Tongue (tissue), 1 donor: ENCODE measurements at regions not wholly inside any gene's neighbourhood (a gene's known extent, or its start where the extent isn't known, plus 50 kb on each side); places are given as distances from the start of the nearest gene placed in this dataset.
"Not testable (repeated sequence)": the region's sequence is repeated elsewhere in the genome, so short reads cannot be mapped to it uniquely, and the experiment has no call there.

Experiments
- DNase-seq: peaks from one replicate; pipeline ENCODE4 v3.0.0-alpha.2; 2015

DNA sequence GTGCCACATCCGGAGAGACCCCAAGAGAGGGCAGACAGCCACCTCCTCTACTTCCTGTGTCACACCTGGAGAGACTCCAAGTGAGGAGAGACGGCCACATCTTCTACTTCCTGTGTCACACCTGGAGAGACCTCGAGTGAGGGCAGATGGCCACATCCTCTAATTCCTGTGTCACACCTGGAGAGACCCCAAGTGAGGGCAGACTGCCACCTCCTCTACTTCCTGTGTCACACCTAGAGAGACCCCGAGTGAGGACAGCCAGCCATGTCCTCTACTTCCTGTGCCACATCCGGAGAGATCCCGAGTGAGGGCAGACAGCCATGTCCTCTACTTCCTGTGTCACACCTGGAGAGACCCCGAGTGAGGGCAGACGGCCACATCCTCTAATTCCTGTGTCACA is 150.7 kb upstream of the CDH4 start:
- DNase-seq: not testable (repeated sequence)

DNA sequence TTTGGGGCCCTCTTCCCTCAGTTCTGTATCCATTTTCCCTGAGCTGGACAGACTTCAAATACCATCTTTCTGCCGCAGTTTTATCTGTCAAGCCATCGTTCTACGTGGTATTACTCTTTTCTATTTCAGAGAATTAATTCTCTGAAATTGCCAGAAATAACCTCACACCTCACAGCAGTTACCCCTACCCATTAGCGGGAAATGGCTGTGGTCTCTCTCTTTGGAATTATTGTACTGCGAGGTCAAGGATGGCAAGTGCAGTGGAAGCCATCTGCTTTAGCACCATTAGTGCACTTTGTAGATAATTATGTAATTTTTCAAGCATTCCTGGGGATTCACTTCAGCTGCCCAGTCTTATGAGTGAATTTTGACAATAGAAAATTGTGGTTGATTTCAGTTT is 147.8 kb upstream of the CDH4 start:
- DNase-seq: no peak

DNA sequence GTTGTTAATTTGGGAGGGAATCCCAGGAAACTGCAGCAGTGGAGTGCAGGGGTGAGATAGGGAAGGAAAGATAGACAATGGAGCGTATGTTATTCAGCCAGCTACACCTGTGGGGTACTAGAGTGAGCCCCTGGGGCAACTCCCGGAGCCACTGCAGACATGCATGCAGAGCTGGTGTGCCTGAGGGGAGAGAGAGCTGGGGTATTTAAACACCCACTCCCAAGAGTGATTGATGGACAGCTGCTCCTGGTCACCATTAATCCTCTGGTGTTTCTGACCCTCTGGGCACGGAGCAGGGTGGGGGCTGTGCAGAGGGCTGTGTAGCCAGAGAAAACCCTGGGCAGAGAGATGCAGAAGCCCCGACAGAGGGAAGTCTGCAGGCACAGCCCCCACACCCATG is 146.7 kb upstream of the CDH4 start:
- no peak for DNase-seq

DNA sequence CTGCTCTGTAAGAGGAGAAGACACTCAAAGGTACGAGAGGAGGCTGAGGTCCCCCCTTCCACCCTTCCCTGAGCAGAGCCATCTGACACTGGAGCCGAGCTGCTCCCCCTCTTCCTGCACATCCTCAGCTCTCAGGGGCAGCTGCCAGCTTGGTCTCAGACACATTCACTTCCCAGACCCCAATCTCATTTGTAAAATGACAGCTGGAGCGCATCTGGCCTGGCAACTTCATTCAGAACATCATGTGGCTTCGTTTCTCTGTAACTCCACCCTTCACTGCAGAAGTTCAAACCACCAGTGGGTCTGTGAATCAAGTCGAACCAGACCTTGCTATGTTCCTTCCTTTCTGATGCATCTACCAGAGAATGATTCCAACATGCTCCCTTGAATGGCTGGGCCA is 145.6 kb upstream of the CDH4 start:
- peak; percentile 88 for DNase-seq

DNA sequence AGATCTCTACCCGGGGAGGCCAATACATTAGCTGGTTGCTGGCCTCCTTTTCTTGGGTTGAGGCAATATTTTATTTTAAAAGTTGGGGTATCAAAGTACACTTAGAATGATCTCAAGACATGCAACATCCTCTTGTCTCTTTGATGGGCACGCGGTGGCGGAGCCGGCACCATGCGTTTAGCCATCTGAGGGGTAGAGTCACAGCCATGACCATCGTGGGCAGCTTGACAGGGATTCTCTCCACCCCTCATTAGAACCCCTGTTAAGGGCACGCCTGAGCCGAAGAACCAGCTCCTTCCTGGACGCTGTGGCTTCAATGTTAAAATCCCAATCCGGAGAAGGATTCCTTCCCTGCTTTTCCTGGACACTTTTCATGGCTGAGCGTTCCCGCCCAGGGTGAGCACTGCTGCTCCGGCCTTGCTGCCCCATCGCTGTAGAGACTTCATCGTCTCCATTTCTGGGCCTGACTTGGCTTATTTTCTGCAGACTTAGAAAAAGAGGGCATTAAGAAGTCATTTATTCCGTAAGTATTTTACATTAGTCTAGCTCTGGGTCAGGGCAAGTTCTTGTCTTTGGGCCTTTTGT is 142.7 kb upstream of the CDH4 start:
- no peak for DNase-seq

DNA sequence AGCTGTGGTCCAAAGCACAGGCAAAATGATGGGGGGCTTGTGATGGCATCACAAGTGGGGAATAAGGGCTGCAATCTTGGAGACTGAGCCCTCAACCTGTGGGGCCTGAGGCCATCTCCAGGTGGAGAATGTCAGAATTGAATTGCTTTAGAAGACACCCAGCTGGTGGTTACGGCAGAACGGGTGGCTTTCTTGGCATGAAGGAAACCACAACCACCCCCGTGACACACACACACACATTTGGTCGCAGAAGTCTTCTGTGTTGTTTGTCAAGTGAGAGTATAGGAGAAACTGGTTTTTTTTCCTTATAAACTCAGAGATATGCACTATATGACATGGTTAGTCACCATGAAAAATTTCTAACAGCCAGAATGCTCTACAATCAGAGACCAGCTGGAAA is 139.5 kb upstream of the CDH4 start:
- no peak for DNase-seq

DNA sequence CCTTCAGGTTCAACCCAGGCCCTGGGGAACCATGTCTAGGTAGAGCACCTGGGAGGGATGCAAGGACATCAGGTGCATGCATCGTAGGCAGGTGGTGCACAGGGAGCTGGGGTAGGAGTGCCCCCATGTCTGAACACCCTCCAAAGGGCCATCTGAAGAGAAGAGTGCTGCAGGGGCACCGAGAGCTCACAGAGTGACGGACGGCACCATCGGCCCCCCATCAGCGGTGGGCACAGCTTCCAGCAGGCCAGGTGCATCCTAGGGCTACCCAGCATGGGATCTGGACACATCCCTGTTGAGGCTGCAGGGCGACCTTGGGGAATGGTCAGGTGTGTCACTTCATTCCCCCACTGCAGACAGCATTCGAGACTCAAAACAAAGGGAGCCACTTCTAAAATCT is 138.3 kb upstream of the CDH4 start:
- DNase-seq: no peak

DNA sequence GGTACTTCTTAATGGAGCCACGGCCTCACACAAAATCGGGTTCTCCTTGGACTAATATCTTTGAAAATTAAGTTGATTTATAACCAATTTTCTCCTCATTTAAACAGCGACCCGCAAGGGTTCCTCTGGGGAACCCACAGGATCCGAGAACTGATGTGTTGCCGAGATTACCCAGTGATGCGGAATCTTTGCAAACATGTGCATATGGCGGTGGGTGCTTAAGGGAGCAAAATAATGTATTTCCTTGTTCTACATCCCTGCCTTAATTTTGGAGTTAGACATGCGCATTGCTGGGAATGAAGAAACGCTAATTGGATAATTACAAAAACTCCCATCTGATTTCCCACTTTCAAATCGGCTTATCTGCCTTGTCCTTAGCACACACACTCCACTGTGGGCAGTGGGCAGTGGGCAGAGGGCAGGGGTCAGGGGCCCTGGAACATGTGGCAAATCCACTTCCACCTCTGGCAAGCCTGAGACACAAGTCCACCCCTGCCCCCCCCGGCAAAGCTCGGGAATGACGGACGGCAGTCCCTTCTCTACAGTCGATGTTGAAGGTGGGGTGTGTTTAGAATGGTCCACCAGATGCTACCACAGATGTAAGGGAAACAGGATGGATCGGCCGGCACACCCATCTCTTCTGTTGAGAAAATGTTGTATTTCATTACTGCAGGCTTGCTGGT is 137.4 kb upstream of the CDH4 start:
- no peak for DNase-seq

DNA sequence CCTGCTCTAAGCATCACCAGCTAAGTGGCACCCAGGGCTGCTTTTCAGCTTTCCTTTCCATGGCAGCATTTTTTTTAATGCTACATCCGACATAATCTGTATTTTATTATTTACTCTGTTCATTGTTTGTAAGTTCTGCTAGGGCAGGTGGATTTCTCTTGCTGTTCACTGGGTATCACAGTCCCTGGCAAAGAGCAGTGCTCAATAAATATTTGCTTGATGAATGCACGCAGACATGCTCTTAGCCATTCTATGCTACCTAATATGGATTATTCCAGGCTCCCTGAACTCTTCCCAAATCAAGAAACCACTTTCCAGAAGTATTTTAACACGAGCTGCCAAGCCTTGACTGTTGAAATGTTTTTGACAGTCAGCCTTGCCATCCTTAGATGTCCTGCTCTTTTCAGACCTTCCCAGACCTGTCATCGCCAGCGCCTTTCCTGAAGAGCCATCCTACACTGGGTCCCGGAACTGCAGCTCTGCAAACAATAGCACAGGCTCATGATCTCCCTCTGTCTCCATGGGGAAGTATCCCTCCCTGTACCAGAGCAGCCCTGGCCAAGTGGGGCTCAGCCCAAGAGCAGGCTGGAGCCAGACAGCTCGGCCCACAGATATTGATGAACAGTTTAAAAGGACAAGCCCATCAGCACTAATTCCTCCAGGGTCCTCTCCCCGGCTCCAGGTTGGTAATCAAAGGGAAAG is 136.5 kb upstream of the CDH4 start:
- DNase-seq: no peak

DNA sequence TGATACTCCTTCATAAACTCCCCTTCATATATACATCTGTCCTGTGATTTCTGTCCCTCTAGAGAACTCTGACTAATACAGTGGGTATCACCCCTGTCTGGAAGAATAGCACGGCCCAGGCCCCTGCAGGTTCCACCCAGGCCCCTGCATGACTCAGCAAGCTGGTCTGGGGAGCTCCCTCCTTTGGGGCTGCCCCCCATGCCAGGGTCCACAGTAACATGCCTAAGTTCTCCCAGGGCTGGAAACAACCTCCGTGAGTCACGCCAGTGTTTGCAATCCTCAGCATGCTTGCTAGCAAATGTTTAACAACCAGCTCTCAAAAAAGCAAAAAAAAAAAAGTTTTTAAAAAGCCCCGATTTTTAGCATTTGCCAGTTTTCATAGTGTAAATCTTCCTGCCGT is 134.3 kb upstream of the CDH4 start:
- DNase-seq: no peak

DNA sequence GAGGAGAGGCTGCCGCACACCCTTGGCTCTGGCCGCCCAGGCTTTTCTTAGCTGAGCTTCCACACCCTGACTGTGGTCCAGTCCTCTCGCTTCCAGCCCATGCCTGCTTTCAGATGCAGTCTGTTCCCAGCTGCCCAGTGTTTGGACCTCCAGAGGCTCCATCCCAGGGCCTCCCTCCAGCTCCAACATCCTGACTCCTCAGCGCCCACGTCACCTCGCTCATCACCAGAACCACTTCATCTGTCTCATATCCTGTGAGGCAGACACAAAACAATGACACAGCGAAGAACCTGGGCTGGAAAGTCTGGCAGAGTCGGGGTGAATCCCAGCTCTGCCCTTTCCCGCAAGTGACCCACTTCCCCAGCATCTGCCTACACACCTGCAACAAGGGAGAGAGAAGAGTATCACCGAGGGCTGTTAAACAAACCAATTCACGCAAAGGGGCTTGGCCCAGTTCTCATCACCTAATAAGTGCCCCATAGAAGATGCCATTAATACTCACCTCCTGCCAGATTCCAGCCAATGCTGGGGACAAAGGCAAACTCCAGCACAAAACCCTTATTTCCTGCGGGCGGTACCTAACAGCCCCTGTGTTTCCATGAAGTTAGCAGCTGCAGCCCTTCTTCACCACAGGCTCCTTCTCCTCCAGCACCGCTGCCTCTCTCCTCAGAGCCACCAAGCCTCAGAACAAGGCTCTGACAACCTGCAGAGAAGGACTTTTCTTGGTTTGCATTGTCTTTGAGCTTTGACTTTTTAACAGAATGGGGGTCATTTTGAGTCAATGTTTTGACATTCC is 133.4 kb upstream of the CDH4 start:
- DNase-seq: no peak

DNA sequence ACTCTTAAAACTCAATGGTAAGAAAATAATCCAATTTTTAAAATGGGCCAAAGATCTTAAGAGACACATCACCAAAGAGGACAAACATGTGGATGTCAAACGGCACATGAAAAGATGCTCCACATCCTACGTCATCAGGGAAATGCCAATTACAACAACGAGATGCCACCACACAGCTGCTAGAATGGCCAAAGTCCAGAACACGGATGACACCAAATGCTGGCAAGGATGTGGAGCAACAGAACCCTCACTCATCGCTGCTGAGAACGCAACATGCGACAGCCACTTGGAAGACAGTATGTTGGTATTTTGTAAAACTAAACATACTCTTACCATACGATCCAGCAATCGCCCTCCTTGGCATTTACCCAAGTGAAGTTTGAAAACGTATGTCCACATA is 132.8 kb upstream of the CDH4 start:
- DNase-seq: peak; percentile 21

DNA sequence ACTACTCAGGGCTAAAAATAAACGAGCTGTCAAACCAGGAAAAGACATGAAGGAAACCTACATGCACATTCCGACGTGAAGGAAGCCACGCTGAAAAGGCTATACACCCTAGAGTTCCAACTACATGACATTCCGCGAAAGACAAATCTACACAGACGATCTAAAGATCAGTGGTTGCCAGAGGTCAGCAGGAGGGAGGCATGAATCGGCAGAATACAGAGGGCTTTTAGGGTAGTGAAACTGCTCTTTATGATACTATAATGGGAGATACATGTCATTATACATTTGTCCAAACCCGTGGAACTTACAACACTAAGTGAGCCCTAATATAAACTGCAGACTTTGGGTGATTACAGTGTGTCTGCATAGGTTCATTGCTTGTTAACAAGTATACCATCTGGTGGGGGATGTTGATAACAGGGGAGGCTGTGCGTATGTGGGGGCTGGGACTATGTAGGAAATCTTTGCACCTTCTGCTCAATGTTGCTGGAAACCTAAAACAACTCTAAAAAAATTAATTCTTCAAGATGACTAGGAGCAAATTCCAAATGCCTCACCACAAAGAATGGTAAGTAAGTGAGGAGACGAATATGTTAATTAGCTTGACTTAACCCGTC is 132.2 kb upstream of the CDH4 start:
- no peak for DNase-seq

DNA sequence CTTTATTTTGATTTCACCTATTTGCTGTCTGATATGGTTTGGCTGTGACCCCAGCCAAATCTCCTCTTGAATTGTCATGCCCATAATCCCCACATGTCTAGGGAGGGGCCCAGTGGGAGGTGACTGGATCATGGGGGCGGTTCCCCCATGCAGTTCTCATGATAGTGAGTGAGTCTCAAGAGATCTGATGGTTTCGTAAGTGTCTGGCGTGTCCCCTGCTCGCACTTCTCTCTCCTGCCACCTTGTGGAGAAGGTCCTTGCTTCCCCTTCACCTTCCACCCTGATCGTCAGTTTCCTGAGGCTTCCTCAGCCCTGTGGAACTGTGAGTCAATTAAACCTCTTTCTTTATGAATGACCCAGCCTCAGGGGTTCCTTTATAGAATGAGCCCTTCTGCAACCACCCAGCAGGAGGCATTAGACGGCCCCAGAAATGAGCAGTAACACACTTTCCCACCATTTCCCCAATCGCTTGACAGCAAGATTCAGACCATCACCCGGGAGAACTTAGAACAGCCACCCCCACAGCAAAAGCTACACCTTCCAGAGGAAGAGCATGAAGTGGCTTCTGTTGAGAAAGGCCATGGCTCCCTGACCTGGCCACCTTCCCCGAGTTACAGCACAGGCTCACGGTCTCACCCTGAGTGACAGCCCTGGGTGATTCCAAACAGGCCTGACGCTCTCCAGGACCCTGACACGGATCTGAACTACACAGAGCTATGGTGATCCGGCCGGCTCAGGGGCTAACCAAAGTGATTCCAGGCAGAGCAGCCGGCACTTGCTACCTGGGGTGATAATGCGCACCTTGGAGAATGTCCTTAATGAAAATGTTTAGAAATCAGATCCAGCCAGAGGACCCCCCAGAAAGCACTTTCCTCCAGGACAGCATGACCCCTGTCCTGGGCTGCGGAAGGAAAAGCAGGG is 131.2 kb upstream of the CDH4 start:
- DNase-seq: peak; percentile 70

DNA sequence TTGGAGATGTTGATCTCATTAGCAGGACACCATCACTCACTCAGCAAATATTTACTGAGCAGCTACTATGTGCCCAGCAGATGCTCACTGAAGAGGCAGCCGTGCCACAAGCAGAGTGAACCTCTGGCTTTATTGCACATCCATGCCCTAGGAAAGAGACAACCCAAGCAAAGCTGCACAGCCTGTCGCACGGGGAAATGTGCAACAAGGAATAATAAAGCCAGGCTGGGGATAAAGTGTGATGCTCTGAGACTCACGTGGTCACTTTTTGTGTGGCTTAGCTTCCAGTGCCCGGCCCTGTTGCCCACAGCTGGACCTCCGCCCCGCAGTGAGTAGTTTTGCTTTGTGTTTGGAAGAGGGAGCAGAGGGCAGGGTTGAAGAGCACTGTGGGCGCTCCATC is 130.4 kb upstream of the CDH4 start:
- DNase-seq: no peak

DNA sequence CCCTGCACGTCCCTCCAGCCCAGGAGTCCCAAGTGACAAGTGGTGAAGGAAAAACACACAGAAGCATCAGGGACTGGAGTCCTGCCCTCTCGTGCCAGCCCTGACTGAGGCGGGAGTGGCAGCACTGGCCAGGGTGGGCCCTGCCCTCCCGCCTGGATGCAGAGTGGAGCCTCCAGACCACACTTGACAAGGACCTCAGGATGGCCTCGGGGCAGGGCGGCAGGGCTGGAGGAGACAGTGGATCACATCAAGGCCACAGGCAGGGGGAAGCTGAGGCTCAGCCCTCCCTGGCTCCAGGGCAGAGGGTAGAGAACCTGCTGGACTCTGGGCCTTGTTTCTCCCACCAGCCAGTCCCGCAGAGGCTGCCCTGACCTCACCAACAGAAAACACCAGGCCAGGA is 128.8 kb upstream of the CDH4 start:
- no peak for DNase-seq

DNA sequence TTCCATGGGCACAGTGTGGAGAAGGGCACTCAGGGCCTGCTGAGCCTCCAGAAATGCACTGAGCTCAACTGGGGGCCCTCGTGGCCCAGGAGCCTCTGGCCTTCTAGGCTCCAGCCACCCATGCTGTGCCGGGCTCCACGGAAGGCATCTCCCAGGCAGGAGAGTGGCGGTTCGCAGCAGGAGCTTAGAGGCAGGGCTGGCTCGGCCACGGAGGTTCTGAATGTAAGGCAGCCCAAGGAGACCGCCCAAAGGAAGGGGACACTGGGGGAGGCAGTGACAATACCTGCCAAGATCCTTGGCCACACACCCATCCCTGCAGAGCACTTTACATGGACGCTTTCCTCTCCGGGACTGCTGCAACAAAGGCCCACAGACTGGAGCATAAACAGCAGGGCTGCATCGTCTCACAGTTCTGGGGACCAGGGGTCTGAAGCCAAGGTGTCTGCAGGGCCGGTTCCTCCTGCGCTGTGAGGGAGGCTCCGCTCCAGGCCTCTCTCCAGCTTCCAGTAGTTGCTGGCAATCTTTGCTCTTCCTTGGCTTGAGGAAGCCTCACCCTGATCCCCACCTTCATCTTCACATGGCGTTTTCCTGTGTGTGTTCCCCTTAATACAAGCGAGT is 128.2 kb upstream of the CDH4 start:
- no peak for DNase-seq

DNA sequence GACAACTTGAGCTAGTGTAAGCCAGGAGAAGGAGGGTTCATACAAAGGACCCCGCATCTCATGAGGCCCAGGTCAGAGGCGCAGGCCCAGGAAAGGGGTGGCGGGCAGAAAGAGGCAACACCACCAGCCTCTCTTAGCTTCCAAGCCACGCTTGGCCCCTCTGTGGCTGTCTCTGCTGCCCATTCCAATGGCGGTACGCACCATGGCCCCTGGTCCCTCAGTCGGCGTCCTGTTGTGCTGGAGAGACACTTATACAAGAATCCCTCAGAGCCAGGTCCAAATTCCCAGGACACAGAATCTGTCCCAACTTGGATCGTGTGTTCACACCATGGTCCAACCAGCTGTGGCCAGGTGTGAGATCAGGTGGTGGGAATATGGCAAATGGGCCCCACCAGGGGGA is 127.0 kb upstream of the CDH4 start:
- DNase-seq: no peak

DNA sequence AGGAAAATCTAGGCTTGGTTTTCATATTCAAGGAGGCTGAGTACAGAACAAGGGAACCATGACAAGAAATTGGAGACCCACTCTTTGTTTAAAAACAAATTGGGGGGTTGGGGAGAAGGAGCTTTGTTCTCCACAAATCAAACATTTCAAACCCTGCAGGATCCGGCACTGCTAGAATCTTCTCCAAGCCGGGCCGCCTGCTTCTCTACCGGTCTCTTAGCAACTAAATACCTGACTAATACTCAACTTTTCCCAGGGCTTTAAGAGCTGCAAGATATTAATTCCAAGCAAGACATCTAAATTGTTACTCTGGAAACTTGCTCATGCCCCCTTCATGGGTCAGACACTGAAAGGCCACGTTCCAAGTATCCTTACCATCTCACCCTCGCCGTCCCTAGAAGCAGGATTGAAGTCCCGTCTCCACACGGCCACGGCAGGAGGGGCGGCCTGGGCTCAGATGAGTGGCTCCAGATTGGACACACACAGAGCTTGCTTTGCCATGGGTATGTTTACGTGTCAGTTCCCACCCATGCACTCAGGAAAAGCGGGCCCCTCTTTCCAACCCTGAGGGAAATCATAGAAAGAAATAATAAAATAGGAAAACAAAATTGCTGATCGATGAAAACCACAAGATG is 126.4 kb upstream of the CDH4 start:
- no peak for DNase-seq

DNA sequence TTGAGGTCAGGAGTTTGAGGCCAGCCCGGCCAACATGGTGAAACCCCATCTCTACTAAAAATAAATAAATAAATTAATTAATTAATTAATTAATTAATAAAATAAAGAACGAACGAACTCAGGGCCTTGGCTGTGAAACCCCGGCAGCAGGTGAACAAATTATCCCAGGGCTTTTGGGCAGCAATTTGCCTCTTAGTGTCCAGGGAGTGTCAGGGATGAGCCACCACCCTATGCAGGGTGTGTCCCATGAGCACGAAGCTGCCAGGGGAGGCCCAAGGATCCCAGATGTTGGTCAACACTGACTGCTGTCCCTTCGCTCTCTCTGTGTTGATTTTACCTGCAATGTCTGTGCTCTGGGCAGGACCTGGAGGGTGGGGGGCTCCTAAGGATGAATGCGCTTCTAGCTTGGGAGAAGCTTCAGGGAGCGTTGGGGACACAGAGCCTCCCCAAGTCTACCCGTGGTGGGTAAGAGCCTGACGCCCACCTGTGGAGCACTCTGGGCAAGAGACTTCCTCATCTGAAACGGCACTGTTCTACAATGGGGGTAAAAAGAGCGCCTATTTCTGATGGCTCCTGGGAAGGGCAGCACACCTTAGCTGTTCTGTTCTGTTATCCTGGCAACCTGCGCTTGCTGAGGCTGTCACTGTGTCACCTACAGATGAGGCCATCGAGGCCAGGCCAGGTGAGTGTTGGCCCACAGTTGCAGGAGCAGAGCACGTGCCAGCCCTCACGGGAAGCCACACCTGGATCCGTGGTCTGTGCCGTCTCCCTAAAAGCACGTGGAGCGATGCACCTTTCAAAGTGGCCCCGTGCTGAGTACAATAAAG is 125.5 kb upstream of the CDH4 start:
- no peak for DNase-seq
